GM18517 (cell line): ENCODE measurements at regions not wholly inside any gene's neighbourhood (a gene's known extent, or its start where the extent isn't known, plus 50 kb on each side); places are given as distances from the start of the nearest gene placed in this dataset.
"Not testable (repeated sequence)": the region's sequence is repeated elsewhere in the genome, so short reads cannot be mapped to it uniquely, and the experiment has no call there.

Experiments used
- ATAC-seq: cut with Tn5 transposase; IDR thresholded peaks from one replicate; pipeline ENCODE4 v1.9.1; 2021; ENCODE audit warnings: mild to moderate bottlenecking, moderate library complexity; ENCODE audit not compliant: unreplicated experiment

- ATAC-seq, result no peak
Measured at GRCh38 chr10:4186849-4187540, 402.0 kb upstream of the KLF6 start.

- ATAC-seq, result no peak
Measured at GRCh38 chr10:4183761-4184261, 398.8 kb upstream of the KLF6 start.

DNA sequence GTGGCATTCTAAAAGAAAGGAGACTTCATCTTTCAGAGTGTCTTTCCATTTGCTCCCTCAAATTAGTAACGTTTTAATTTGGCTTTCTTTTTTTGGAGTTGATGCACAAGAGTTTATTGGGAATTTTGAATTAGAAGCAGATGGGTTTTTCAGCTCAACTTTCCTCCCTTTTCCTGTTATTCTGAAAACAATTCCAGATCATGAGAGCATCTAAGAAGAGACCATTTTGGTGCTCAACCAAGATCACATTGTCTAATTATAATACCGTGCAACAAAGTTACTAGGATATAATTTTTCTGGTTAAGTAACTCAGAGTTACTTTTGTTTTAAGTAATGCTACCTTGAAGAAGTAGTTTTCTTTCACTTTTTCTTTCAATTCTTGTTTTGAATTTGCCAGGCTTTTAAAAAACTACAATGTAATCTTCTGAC lies 396.6 kb upstream of the KLF6 start:
- no peak for ATAC-seq

GRCh38 chr10:4181081-4181480 lies 396.1 kb upstream of the KLF6 start:
- ATAC-seq, result no peak

- no peak for ATAC-seq
Measured at GRCh38 chr10:4177791-4178190, 392.8 kb upstream of the KLF6 start.

DNA sequence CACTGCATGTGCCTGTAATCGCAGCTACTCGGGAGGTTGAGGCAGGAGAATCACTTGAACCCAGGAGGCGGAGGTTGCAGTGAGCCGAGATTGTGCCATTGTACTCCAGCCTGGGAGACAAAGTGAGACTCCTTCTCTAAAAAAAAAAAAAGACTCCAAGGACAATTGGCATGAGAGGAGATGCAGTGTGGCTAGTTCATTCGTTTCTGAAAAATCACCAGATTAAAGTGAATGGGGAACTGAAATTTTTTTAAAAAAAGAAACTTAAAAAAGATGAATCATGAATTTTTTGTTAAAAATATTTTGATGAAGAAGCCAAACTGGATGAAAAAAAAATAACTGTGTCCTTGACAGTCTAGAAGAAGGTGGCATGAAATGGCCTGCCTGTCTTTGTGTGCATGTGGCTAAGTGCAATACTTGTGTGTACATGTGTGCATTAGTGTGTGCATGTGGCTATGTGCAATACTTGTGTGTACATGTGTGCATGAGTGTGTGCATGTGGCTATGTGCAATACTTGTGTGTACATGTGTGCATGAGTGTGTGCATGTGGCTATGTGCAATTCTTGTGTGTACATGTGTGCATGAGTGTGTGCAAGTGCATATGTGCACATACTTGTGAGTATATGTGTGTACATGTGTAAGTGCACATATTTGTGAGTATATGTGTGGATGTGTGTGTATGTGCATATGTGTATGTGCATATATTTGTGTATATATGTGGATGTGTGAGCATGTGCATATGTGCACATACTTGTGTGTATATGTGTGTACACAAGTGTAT lies 391.7 kb upstream of the KLF6 start:
- ATAC-seq, result no peak

DNA sequence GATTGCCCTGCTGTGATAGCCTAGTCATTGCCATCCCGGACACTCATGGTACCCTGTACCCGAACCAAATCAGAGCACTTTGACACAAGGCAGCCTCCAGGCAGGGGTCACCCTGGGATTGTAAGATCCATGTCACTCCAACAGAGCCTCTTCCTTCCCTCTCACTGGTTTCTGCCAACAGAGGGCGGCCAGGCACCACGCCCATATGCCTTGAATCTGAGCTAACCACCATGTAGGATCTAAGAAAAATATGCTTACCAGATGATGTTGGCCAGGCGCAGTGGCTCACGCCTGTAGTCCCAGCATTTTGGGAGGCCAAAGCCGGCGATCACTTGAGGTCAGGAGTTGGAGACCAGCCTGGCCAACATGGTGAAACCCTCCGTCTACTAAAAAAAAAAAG lies 389.2 kb upstream of the KLF6 start:
- no peak for ATAC-seq

DNA sequence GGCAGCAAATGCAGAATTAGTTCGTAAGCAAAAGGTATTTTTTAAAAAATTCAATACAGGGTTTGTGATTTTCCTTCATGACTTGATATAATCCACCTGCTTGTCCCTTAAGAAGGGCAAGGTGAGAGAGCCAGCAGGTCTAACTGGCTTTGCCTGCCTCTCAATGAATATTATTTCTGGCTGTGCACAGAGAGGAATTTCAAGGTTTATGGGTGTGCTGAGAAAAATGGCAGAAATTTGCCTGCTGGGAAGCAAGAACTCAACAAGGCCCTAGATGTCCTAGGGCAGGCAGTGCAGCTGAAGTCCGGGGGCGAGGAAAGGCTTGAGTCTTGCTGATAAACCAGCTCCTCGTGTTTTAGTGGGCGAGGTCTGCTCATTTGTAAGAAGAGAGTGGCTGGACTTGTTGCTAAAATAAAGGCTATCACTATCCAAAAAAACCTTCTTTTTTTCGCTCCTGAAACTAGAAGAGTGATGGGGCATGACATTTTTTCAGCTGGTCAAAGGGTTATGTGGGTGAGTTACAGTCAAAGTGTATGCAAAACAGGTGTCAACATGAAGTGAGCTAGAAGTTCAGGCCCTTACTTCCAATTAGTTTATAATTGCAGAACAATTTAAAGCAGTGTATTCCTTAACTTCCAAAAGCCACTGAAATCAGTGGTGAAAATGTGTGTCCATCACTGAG lies 385.8 kb upstream of the KLF6 start:
- ATAC-seq, result peak; percentile 56

DNA sequence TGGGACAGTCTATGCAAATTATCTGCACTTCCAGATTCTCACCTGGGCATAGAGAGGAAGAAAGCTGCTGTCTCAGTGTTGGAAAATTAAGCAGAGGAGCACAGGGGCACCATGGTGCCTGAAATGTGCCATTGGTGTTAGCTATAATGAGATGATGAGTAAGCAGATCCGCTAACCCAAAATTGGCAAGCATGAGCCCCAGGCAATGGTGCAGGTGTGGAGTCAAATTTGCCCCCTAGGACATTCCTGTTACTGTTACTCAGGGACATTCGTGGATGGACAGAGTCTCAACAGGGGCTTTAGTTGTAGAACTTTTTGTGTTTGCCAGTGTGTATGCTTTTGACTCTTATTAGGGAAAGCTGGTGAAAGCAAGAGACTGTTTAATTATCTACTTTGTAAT lies 385.2 kb upstream of the KLF6 start:
- no peak for ATAC-seq

- ATAC-seq, result no peak
Measured at GRCh38 chr10:4169448-4169847, 384.4 kb upstream of the KLF6 start.

- ATAC-seq, result no peak
Measured at GRCh38 chr10:4167216-4167615, 382.2 kb upstream of the KLF6 start.

DNA sequence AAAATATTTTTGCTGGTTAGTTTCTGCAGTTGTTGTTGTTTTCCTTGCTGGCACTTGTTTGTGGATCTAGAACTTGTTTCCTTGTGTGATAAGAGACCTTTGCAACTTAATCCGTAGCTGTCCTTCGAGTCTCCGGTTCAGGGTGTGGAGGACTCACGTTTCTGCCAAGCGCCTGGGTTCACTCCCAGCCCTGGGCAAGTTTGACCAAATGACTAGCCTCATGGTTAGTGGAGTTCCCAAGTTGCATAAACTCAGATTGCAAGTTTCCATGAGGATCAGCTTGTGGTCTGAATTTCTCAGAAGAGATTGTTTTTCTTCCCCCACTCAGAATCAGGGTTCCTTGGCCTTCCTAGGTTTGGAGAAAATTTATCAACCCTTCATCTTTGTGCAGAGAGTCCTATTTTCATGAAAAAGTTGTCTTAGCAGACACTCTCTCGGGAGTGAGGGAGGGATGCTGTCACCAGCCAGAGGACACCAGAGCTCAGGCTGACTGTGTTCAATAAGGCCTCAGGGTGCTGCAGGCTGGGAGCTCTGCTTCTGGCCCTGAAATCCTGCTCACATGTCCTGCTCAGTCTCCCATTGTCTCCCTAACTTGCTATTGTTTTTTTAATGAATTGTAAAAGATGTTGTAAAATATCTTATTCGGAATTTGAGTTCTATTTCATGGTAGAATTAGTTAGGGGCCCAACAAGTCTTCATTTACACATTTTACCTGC lies 377.7 kb upstream of the KLF6 start:
- no peak for ATAC-seq

DNA sequence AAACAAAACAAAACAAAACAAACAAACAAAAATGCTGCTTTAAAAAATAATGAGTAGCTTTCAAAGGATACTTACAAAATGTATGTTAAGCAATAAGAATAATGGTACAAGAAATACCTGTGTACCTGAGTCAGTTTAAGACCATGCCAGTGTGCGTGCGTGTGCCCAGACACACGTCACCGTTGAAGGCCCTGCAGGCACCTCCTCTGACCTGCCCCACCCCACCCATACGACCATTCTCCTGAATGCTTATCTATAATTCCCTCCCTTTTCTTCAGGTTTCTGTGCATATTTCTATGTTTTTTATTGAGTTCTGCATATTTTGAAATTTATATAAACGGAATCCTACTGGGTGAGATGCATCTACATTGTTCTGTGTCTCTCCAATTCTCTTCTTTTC lies 374.2 kb upstream of the KLF6 start:
- ATAC-seq, result no peak

DNA sequence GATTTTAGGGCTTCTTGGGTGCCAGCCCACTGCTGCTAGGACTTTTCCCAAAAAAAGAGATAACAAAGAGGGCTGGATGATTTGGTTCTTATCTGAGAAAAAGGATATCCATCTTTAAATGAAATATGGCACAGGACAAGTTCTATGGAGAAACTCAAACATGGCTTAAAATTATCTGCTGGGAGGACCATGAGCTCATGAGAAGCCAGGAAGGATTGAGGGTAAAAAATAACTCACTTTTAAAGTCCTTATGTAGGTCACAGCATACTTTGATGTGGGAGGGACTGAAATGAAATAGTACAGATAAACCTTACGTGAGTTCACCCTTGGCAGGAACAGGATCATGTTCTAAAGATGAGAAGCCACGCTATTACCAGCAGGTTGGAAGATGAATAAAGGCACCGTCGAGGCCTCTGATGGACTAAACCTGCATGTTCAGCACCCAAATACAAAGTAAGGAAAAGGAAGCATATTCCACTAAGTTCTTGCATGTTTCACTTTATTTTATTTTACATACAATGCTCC lies 369.2 kb upstream of the KLF6 start:
- no peak for ATAC-seq

DNA sequence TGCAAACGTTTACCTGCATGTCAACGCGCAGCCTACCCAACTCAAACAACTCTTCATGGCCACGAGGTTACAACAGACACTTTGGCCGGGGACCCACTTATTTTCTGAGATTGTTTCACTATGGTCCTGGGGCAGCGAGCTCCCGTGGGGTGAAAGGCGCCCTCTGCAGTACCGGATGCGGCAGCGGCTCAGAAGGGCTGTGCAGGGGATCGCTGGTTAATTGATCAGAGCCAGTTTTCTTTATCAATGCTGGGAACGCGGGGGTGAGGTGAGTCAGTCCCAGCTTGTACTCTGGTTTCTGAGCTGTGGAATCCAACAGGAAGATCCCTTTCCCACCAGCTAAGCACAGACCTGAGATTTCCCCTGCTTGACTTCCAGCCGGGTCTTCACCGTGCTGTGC lies 366.5 kb upstream of the KLF6 start:
- no peak for ATAC-seq

DNA sequence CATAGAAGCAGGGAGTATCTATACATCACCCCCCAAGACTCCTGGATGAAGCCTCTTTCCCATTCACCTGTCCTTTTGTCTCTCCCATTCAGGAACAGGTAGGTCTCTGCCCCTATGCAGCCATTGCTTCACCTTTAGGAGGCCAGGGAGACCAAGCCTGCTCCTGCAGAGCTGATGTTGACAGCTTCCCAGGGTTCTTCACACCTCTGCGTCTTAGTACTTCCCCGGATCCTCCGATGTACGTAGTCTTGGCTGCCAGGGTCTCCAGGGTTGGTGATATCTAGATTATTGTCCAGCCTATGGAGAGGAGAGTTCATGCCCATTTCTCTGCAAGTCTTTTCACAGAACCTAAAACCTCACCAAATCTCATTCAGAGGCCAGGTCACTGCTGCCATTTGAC lies 365.7 kb upstream of the KLF6 start:
- ATAC-seq, result no peak

DNA sequence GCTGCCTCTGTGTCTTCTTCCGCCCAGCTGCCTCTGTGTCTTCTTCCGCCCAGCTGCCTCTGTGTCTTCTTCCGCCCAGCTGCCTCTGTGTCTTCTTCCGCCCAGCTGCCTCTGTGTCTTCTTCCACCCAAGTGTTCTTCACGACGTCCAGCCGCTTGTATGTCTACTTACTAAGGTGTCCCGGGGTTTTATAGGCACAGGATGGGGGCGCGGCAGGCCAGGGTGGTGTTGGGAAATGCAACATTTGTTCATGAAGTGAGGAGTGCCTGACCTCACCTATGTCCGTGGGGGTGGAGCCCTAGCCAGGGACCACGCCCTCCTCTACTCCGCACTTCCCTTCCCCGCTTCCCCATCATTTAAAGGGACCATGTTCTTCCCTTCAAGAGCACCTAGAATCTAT lies 364.5 kb upstream of the KLF6 start:
- ATAC-seq, result not testable (repeated sequence)

GRCh38 chr10:4147245-4147644 lies 362.2 kb upstream of the KLF6 start:
- no peak for ATAC-seq

GRCh38 chr10:4144817-4145216 lies 359.8 kb upstream of the KLF6 start:
- ATAC-seq, result no peak

DNA sequence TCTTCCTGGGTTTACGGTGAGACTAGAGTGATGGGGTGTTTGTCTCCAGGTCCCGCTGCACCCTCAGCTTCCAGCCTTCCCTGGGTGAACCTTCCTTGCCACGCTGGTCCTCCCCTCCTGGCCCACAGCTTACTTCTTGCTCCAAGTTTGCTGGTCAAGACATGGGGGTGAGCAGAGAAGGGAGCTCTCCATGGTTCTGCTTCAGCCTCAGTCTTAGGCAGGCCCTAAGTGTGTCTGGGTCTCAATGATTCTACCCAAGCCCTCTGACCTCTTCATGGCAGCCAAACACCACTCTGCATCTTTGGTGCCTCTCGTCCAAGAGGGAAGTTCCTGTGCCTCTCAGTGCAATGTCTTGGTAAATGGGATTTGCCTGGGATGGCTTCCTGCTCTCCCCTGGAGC lies 356.5 kb upstream of the KLF6 start:
- ATAC-seq, result no peak

- no peak for ATAC-seq
Measured at GRCh38 chr10:4138146-4138721, 353.2 kb upstream of the KLF6 start.
